ENCODE measurements at regions not wholly inside any gene's neighbourhood (a gene's known extent, or its start where the extent isn't known, plus 50 kb on each side); places are given as distances from the start of the nearest gene placed in this dataset.
A peak's percentile ranks its signal among the peaks of the same experiment; 100 is the strongest.

DNA sequence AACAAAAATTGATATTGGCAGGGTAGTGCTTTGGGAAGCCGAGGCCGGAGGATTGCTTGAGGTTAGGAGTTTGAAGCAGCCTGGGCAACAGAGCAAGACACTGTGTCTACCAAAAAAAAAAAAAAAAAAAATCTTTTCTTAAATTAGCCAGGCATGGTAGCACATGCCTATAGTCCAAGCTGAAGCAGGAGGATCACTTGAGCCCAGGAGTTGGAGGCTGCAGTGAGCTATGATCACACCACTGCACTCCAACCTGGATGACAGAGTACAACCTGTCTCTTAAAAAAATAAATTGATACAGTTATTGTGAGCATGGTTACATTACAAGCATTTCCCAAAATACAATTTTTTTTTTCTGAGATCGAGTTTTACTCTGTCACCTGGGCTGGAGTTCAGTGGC, 59.4 kb upstream of the SVIL start:
- Histone ChIP-seq H3K9ac (ENCODE audit: low read length) (no peak overlapping the region), H3K9me3 (ENCODE audit: control insufficient read depth, low read length) (no peaks in the 10 kb centered on the region), H3K4me3 (ENCODE audit: low read length) (no peak overlapping the region), H3K36me3 (ENCODE audit: control insufficient read depth, insufficient read depth, low read length, severe bottlenecking) (no peaks in the 10 kb centered on the region), H3K27me3 (replicated peaks; ENCODE audit: control insufficient read depth, insufficient read depth, low read length) (no peaks in the 10 kb centered on the region), H3K4me1 (ENCODE audit: control insufficient read depth, insufficient read depth, low read length) (peaks cover 11% of the 10 kb centered on the region)
- no peak for DNase-seq (ENCODE audit: low read depth)

DNA sequence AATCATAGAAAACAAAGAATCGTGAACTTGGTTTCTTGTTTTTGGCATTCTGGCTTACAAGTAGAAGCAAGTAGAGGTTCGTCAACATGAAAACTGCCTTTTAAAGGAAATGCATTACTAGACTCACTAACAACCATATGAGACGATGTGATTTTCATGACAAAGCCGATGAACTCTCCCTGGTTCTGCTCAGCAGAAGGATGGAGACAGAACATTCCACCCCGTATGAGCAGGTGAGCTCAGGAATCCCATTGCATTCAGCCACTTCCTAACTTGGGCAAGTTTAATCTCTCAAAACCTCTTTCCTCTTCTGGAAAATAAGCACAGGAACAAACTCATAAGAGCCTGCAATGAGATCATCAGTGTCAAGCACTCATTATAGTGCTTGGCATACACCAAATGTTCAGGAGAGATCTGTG, 57.4 kb upstream of the SVIL start:
- no peaks in the 10 kb centered on the region for H3K36me3 ChIP-seq (ENCODE audit: control insufficient read depth, insufficient read depth, low read length, severe bottlenecking)
- H3K9ac ChIP-seq (ENCODE audit: low read length), result peak overlapping the region; percentile 27
- H3K4me3 ChIP-seq (ENCODE audit: low read length), result peak overlapping the region; percentile 62
- H3K9me3 ChIP-seq (ENCODE audit: control insufficient read depth, low read length), result no peaks in the 10 kb centered on the region
- H3K27me3 ChIP-seq (replicated peaks; ENCODE audit: control insufficient read depth, insufficient read depth, low read length), result no peaks in the 10 kb centered on the region
- H3K4me1 ChIP-seq (ENCODE audit: control insufficient read depth, insufficient read depth, low read length), result peaks cover 31% of the 10 kb centered on the region
- no peak for DNase-seq (ENCODE audit: low read depth)

DNA sequence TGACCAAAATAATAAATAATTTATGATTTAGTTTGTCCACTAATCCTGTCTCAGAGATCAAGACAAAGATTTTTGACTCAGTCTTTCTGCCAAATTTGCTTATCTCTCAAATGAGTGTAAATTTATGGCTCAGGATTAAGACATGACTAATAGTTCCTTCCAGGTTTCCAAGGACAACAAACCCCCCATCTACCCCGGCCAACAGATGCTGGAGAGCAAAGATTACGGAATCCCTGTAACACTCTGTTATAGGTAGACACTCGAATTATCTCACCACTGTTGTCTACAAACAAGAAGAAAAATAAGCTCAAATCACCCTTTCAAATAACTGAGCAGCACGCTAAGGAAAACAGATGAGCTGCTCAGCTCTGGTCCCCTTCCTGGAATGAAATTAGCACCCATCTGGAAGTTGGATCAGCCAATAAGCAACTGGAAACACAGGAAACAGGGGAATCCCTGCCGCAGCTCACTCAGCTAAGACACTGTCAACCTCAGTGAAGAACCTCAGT, 56.8 kb upstream of the SVIL start:
- Histone ChIP-seq H3K9ac (ENCODE audit: low read length) (peak overlapping the region; percentile 27), H3K4me1 (ENCODE audit: control insufficient read depth, insufficient read depth, low read length) (peaks cover 31% of the 10 kb centered on the region)

DNA sequence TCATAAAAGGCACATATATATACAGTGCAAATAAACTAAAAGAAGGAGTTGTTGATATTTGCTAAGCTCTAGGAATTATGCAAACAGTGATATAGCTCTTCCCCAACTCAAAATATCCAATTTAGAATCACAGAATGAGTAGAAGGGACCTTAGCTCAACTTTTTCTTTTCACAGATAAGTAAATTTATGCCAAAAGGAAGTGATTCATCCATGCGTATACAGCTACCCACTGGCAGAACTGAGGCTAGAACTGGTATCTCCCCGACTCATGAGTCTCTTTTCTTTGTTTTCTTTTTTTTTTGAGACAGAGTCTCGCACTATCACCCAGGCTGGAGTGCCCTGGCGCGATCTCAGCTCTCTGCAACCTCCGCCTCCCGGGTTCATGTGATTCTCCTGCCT, 54.2 kb upstream of the SVIL start:
- Histone ChIP-seq H3K4me1 (ENCODE audit: control insufficient read depth, insufficient read depth, low read length) (peaks cover 31% of the 10 kb centered on the region), H3K36me3 (ENCODE audit: control insufficient read depth, insufficient read depth, low read length, severe bottlenecking) (peaks cover 26% of the 10 kb centered on the region), H3K9me3 (ENCODE audit: control insufficient read depth, low read length) (no peaks in the 10 kb centered on the region), H3K27me3 (replicated peaks; ENCODE audit: control insufficient read depth, insufficient read depth, low read length) (no peaks in the 10 kb centered on the region), H3K4me3 (ENCODE audit: low read length) (no peak overlapping the region), H3K9ac (ENCODE audit: low read length) (no peak overlapping the region)
- peak; percentile 55 for DNase-seq (ENCODE audit: low read depth)

More for the DNA sequence above, 56.8 kb upstream of the SVIL start:
- no peak for DNase-seq (ENCODE audit: low read depth)
- Histone ChIP-seq H3K9me3 (ENCODE audit: control insufficient read depth, low read length) (no peaks in the 10 kb centered on the region), H3K36me3 (ENCODE audit: control insufficient read depth, insufficient read depth, low read length, severe bottlenecking) (no peaks in the 10 kb centered on the region), H3K27me3 (replicated peaks; ENCODE audit: control insufficient read depth, insufficient read depth, low read length) (no peaks in the 10 kb centered on the region), H3K4me3 (ENCODE audit: low read length) (peak overlapping the region; percentile 62)

DNA sequence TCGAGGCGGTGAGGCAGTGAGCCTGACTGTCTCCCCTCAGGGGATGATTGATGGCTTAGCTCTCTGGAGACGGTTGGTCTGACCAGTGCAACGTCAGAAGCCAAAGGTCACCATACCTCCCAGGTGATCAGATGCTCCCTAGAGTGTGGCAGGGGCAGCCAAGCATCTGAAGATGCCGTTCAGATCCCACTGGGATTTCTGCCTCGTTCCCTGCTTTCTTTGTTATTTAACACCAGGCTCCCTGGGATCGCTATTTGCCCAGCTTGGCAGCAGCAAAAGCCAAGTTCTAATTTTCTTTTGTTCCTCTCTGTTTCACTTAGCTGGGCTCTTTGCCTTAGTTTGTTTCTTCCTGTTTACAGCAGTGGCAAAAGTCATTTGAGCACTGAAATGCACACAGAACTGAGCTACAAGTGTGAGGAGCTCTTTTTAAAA, 53.5 kb upstream of the SVIL start:
- no peaks in the 10 kb centered on the region for H3K9me3 ChIP-seq (ENCODE audit: control insufficient read depth, low read length)
- no peak for DNase-seq (ENCODE audit: low read depth)
- peaks cover 33% of the 10 kb centered on the region for H3K36me3 ChIP-seq (ENCODE audit: control insufficient read depth, insufficient read depth, low read length, severe bottlenecking)
- no peak overlapping the region for H3K9ac ChIP-seq (ENCODE audit: low read length)
- peaks cover 31% of the 10 kb centered on the region for H3K4me1 ChIP-seq (ENCODE audit: control insufficient read depth, insufficient read depth, low read length)
- H3K4me3 ChIP-seq (ENCODE audit: low read length), result no peak overlapping the region
- no peaks in the 10 kb centered on the region for H3K27me3 ChIP-seq (replicated peaks; ENCODE audit: control insufficient read depth, insufficient read depth, low read length)

DNA sequence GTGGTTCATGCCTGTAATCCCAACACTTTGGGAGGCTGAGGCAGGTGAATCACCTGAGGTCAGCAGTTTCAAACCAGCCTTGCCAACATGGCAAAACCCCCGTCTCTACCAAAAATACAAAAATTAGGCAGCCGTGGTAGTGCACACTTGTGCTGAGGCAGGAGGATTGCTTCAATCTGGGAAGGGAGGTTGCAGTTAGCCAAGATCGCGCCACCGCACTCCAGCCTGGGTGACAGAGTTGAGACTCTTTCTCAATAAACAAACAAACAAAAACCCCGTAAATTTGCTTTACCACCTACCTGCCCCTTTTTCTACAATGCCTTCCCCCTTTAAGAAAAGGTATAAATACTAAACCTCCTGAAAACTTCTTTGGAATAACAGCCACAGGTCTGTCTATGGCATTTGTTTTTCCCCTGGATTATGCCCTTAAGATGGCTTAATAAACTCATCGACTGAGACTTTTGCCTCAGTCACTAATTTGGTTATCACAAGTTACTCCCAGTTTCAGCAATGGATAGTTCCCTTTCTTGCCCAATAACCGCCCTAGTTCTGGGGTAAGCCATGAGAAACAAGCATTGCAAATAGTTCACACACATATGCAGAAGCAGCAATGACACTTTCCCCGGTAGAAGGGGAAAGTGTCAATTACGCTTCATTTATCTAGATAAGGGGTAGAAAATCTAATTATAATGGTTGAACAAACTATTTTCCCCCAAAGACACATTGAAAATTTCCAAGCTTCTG, 52.8 kb upstream of the SVIL start:
- Histone ChIP-seq H3K4me3 (ENCODE audit: low read length) (no peak overlapping the region), H3K9ac (ENCODE audit: low read length) (no peak overlapping the region), H3K4me1 (ENCODE audit: control insufficient read depth, insufficient read depth, low read length) (peaks cover 31% of the 10 kb centered on the region), H3K36me3 (ENCODE audit: control insufficient read depth, insufficient read depth, low read length, severe bottlenecking) (peaks cover 40% of the 10 kb centered on the region), H3K27me3 (replicated peaks; ENCODE audit: control insufficient read depth, insufficient read depth, low read length) (no peaks in the 10 kb centered on the region), H3K9me3 (ENCODE audit: control insufficient read depth, low read length) (no peaks in the 10 kb centered on the region)
- DNase-seq (ENCODE audit: low read depth), result peak; percentile 24

DNA sequence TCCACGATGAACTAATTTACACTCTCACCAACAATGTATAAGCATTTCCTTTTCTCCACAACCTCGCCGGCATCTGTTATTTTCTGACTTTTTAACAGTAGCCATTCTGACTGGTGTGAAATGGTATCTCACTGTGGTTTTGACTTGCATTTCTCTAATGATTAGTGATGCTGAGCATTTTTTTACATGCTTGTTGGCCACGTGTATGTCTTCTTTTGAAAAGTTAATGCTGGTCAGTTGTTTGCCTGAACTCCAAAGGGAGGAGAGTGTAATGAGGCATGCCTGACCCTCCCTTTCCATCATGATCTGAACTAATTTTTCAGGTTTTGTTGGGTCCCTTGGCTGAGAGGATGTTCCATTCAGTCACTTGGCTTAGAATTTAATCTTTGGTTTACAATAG, 50.7 kb upstream of the SVIL start:
- Histone ChIP-seq H3K4me1 (ENCODE audit: control insufficient read depth, insufficient read depth, low read length) (peaks cover 22% of the 10 kb centered on the region), H3K36me3 (ENCODE audit: control insufficient read depth, insufficient read depth, low read length, severe bottlenecking) (peaks cover 59% of the 10 kb centered on the region), H3K27me3 (replicated peaks; ENCODE audit: control insufficient read depth, insufficient read depth, low read length) (no peaks in the 10 kb centered on the region), H3K9me3 (ENCODE audit: control insufficient read depth, low read length) (no peaks in the 10 kb centered on the region), H3K9ac (ENCODE audit: low read length) (no peak overlapping the region), H3K4me3 (ENCODE audit: low read length) (no peak overlapping the region)
- DNase-seq (ENCODE audit: low read depth), result no peak
